OCI-LY3 (cell line): ENCODE measurements at regions not wholly inside any gene's neighbourhood (a gene's known extent, or its start where the extent isn't known, plus 50 kb on each side); places are given as distances from the start of the nearest gene placed in this dataset.

Experiments
- EZH2phosphoT487 ChIP-seq: fragments of 200-600 bp; shearing (Covaris generic); IDR thresholded peaks from 2 replicates; pipeline ENCODE4 v1.6.1; 2018; ENCODE audit warnings: antibody characterized with exemption, mixed run types, low read depth
- TF ChIP-seq, protein P1 (sequence below): fragments of 200-600, 300-600 bp; sonication (generic); IDR thresholded peaks from 2 replicates; pipeline ENCODE4 v1.5.1; 2014; ENCODE audit warnings: antibody characterized with exemption, low read length, low read depth

DNA sequence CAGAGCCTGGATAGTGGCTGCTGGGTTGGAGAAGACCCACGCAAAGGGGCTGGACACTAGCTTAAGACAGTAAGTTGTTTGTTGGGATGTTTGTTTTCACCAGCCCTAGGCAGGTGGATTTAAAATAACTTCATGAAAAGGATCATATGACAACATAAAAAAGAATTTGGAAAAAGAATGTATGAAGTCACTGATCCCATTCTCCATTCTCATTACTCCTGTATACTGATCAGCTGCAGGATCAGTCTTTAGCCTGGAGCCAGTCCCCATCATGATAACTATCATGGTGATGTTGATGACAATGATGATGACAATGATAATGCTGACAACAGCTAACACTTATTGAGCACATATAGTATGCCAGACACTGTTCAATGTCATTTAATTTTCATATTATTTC lies 92.1 kb upstream of the IFNE start:
- TF ChIP-seq, protein P1, sequence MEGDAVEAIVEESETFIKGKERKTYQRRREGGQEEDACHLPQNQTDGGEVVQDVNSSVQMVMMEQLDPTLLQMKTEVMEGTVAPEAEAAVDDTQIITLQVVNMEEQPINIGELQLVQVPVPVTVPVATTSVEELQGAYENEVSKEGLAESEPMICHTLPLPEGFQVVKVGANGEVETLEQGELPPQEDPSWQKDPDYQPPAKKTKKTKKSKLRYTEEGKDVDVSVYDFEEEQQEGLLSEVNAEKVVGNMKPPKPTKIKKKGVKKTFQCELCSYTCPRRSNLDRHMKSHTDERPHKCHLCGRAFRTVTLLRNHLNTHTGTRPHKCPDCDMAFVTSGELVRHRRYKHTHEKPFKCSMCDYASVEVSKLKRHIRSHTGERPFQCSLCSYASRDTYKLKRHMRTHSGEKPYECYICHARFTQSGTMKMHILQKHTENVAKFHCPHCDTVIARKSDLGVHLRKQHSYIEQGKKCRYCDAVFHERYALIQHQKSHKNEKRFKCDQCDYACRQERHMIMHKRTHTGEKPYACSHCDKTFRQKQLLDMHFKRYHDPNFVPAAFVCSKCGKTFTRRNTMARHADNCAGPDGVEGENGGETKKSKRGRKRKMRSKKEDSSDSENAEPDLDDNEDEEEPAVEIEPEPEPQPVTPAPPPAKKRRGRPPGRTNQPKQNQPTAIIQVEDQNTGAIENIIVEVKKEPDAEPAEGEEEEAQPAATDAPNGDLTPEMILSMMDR = no peak
- TF ChIP-seq EZH2phosphoT487 = no peak
